SJSA1 (cell line): ENCODE measurements at regions not wholly inside any gene's neighbourhood (a gene's known extent, or its start where the extent isn't known, plus 50 kb on each side); places are given as distances from the start of the nearest gene placed in this dataset.

Source experiments
- DNase-seq, 2 experiments: peaks; one replicate each; pipeline ENCODE4 v3.0.0-alpha.2; 2015 to 2020; ENCODE audit warnings: low spot score in 2 of 2, low read depth in 1 of 2
- H3K27ac ChIP-seq: fragments of 250-450 bp; sonication (Bioruptor Pico); 2 replicates; pipeline ENCODE4 v1.5.1; 2020; ENCODE audit warnings: mild to moderate bottlenecking, moderate library complexity
- H3K27me3 ChIP-seq: fragments of 250-450 bp; sonication (Bioruptor Pico); replicated peaks from 2 replicates; pipeline ENCODE4 v1.5.1; 2020; ENCODE audit warnings: mild to moderate bottlenecking, moderate library complexity
- H3K36me3 ChIP-seq: fragments of 250-450 bp; sonication (Bioruptor Pico); 2 replicates; pipeline ENCODE4 v1.5.1; 2020; ENCODE audit warnings: mild to moderate bottlenecking
- H3K4me1 ChIP-seq: fragments of 250-450 bp; sonication (Bioruptor Pico); replicated peaks from 2 replicates; pipeline ENCODE4 v1.6.1; 2021; ENCODE audit warnings: mild to moderate bottlenecking
- H3K4me3 ChIP-seq: fragments of 250-450 bp; sonication (Bioruptor Pico); 2 replicates; pipeline ENCODE4 v1.5.1; 2020; ENCODE audit warnings: mild to moderate bottlenecking
- H3K9me3 ChIP-seq: fragments of 250-450 bp; sonication (Bioruptor Pico); replicated peaks from 2 replicates; pipeline ENCODE4 v1.5.1; 2020; ENCODE audit warnings: mild to moderate bottlenecking

- Histone ChIP-seq H3K27me3 (no peaks in the 10 kb centered on the region), H3K9me3 (no peaks in the 10 kb centered on the region), H3K4me1 (no peaks in the 10 kb centered on the region), H3K36me3 (no peaks in the 10 kb centered on the region), H3K4me3 (no peak overlapping the region), H3K27ac (no peak overlapping the region)
- no peak for DNase-seq
Measured at GRCh38 chr1:81478219-81478618, 322.5 kb upstream of the ADGRL2 start.

GRCh38 chr1:81477710-81478109 lies 323.0 kb upstream of the ADGRL2 start:
- H3K36me3 ChIP-seq, result no peaks in the 10 kb centered on the region
- no peak overlapping the region for H3K4me3 ChIP-seq
- no peak for DNase-seq
- no peaks in the 10 kb centered on the region for H3K27me3 ChIP-seq
- no peaks in the 10 kb centered on the region for H3K4me1 ChIP-seq
- no peak overlapping the region for H3K27ac ChIP-seq
- H3K9me3 ChIP-seq, result no peaks in the 10 kb centered on the region

GRCh38 chr1:81472387-81472786 lies 328.3 kb upstream of the ADGRL2 start:
- H3K4me3 ChIP-seq, result no peak overlapping the region
- H3K36me3 ChIP-seq, result no peaks in the 10 kb centered on the region
- H3K27ac ChIP-seq, result no peak overlapping the region
- H3K27me3 ChIP-seq, result no peaks in the 10 kb centered on the region
- H3K9me3 ChIP-seq, result no peaks in the 10 kb centered on the region
- no peak for DNase-seq
- H3K4me1 ChIP-seq, result no peaks in the 10 kb centered on the region

- H3K27me3 ChIP-seq, result no peaks in the 10 kb centered on the region
- H3K9me3 ChIP-seq, result no peaks in the 10 kb centered on the region
- no peak overlapping the region for H3K27ac ChIP-seq
- no peaks in the 10 kb centered on the region for H3K4me1 ChIP-seq
- no peak overlapping the region for H3K4me3 ChIP-seq
- H3K36me3 ChIP-seq, result no peaks in the 10 kb centered on the region
- no peak for DNase-seq
Measured at GRCh38 chr1:81471255-81471654, 329.5 kb upstream of the ADGRL2 start.

- Histone ChIP-seq H3K27me3 (no peaks in the 10 kb centered on the region), H3K27ac (no peak overlapping the region), H3K36me3 (no peaks in the 10 kb centered on the region), H3K4me3 (no peak overlapping the region), H3K9me3 (no peaks in the 10 kb centered on the region), H3K4me1 (no peaks in the 10 kb centered on the region)
- no peak for DNase-seq
Measured at GRCh38 chr1:81470275-81470674, 330.5 kb upstream of the ADGRL2 start.

- Histone ChIP-seq H3K4me1 (no peaks in the 10 kb centered on the region), H3K27ac (no peak overlapping the region), H3K4me3 (no peak overlapping the region), H3K27me3 (no peaks in the 10 kb centered on the region), H3K9me3 (no peaks in the 10 kb centered on the region), H3K36me3 (no peaks in the 10 kb centered on the region)
- no peak for DNase-seq
Measured at GRCh38 chr1:81467383-81467782, 333.4 kb upstream of the ADGRL2 start.

- Histone ChIP-seq H3K9me3 (no peaks in the 10 kb centered on the region), H3K4me1 (no peaks in the 10 kb centered on the region), H3K27me3 (no peaks in the 10 kb centered on the region), H3K27ac (no peak overlapping the region), H3K36me3 (no peaks in the 10 kb centered on the region), H3K4me3 (no peak overlapping the region)
- no peak for DNase-seq
Measured at GRCh38 chr1:81466961-81467360, 333.8 kb upstream of the ADGRL2 start.

- no peaks in the 10 kb centered on the region for H3K36me3 ChIP-seq
- no peaks in the 10 kb centered on the region for H3K9me3 ChIP-seq
- no peaks in the 10 kb centered on the region for H3K27me3 ChIP-seq
- no peaks in the 10 kb centered on the region for H3K4me1 ChIP-seq
- DNase-seq, result no peak
- H3K4me3 ChIP-seq, result no peak overlapping the region
- no peak overlapping the region for H3K27ac ChIP-seq
Measured at GRCh38 chr1:81463936-81464837, 336.5 kb upstream of the ADGRL2 start.

- Histone ChIP-seq H3K4me1 (no peaks in the 10 kb centered on the region), H3K27ac (no peak overlapping the region), H3K36me3 (no peaks in the 10 kb centered on the region), H3K9me3 (no peaks in the 10 kb centered on the region), H3K27me3 (no peaks in the 10 kb centered on the region), H3K4me3 (no peak overlapping the region)
- DNase-seq, result no peak
Measured at GRCh38 chr1:81459043-81459442, 341.7 kb upstream of the ADGRL2 start.

GRCh38 chr1:81458186-81458585 lies 342.5 kb upstream of the ADGRL2 start:
- Histone ChIP-seq H3K27ac (no peak overlapping the region), H3K9me3 (no peaks in the 10 kb centered on the region), H3K4me3 (no peak overlapping the region), H3K36me3 (no peaks in the 10 kb centered on the region), H3K4me1 (no peaks in the 10 kb centered on the region), H3K27me3 (no peaks in the 10 kb centered on the region; the same call in 1 of the 2 replicates)
- DNase-seq, result no peak

GRCh38 chr1:81455481-81455880 lies 345.3 kb upstream of the ADGRL2 start:
- Histone ChIP-seq H3K27me3 (no peaks in the 10 kb centered on the region; the same call in 1 of the 2 replicates), H3K9me3 (no peaks in the 10 kb centered on the region), H3K27ac (no peak overlapping the region), H3K36me3 (no peaks in the 10 kb centered on the region), H3K4me1 (no peaks in the 10 kb centered on the region), H3K4me3 (no peak overlapping the region)
- no peak for DNase-seq

- no peak overlapping the region for H3K27ac ChIP-seq
- no peaks in the 10 kb centered on the region; the same call in 1 of the 2 replicates for H3K27me3 ChIP-seq
- DNase-seq, result no peak
- H3K9me3 ChIP-seq, result no peaks in the 10 kb centered on the region
- H3K4me3 ChIP-seq, result no peak overlapping the region
- H3K4me1 ChIP-seq, result no peaks in the 10 kb centered on the region
- H3K36me3 ChIP-seq, result no peaks in the 10 kb centered on the region
Measured at GRCh38 chr1:81453971-81454370, 346.8 kb upstream of the ADGRL2 start.

GRCh38 chr1:81453367-81453703 lies 347.4 kb upstream of the ADGRL2 start:
- Histone ChIP-seq H3K27me3 (no peaks in the 10 kb centered on the region; the same call in 1 of the 2 replicates), H3K36me3 (no peaks in the 10 kb centered on the region), H3K4me3 (no peak overlapping the region), H3K4me1 (no peaks in the 10 kb centered on the region), H3K9me3 (no peaks in the 10 kb centered on the region), H3K27ac (no peak overlapping the region)
- no peak for DNase-seq

- Histone ChIP-seq H3K27ac (no peak overlapping the region), H3K27me3 (no peaks in the 10 kb centered on the region; the same call in 1 of the 2 replicates), H3K4me3 (no peak overlapping the region), H3K36me3 (no peaks in the 10 kb centered on the region), H3K4me1 (no peaks in the 10 kb centered on the region), H3K9me3 (no peaks in the 10 kb centered on the region)
- no peak for DNase-seq
Measured at GRCh38 chr1:81452693-81453366, 347.9 kb upstream of the ADGRL2 start.
